Ovary (tissue), 7 donors: ENCODE measurements at regions not wholly inside any gene's neighbourhood (a gene's known extent, or its start where the extent isn't known, plus 50 kb on each side); places are given as distances from the start of the nearest gene placed in this dataset.

ENCODE experiments used
- DNase-seq, 5 donors: peaks; one replicate each; pipeline ENCODE4 v3.0.0-alpha.2; 2019 to 2020
- H3K27ac ChIP-seq, 2 donors: fragments of 200-600 bp; one replicate each; pipeline versions ENCODE4 v1.5.1 to v1.8.0; 2019 to 2022
- H3K27me3 ChIP-seq: fragments of 200-600 bp; one replicate; pipeline ENCODE4 v1.8.0; 2022
- H3K36me3 ChIP-seq: fragments of 200-600 bp; sonication (generic); one replicate; pipeline ENCODE4 v1.5.1; 2019
- H3K4me1 ChIP-seq: one replicate; pipeline ENCODE4 v1.8.1; 2013; ENCODE audit warnings: mild to moderate bottlenecking, moderate library complexity; ENCODE audit not compliant: insufficient read depth
- H3K4me3 ChIP-seq: fragments of 200-600 bp; sonication (generic); one replicate; pipeline ENCODE4 v1.5.1; 2017
- H3K9me3 ChIP-seq, 2 donors: fragments of 200-600 bp in 1 of 2; sonication (generic) in 1 of 2; one replicate each; pipeline versions ENCODE4 v1.5.1 to v1.8.1; 2013 to 2019; ENCODE audit warnings: mild to moderate bottlenecking in 1 of 2, moderate library complexity in 1 of 2
- CTCF ChIP-seq, 3 donors: fragments of 450-650 bp in 2 of 3; fragments of 200-600 bp in 1 of 3; IDR thresholded peaks; one replicate each; pipeline versions ENCODE4 v1.5.1 to v1.8.0; 2016 to 2022; ENCODE audit warnings: antibody characterized with exemption in 3 of 3, mild to moderate bottlenecking in 1 of 3
- EP300 ChIP-seq: sonication (generic); formaldehyde crosslinking; IDR thresholded peaks from one replicate; pipeline ENCODE4 v1.6.1; 2017; ENCODE audit warnings: antibody characterized with exemption
- POLR2A ChIP-seq: fragments of 450-650 bp; IDR thresholded peaks from one replicate; pipeline ENCODE4 v1.6.1; 2017; ENCODE audit warnings: antibody characterized with exemption, mild to moderate bottlenecking, moderate library complexity
- WGBS, 3 donors: extraction: QIAGEN DNeasy Blood & Tissue Kit in 1 of 3; methylation state at CpG; one replicate each; pipeline versions ENCODE4 v1.1.5 to v1.1.7; 2013 to 2017; 5-methylcytosine and 5-hydroxymethylcytosine counted together
- intact Hi-C, 4 donors: fragments of 100-400 bp; cut with DNase I; formaldehyde crosslinking; loops; one replicate each; pipeline versions ENCODE4 v1.11.0 to v1.15.1; 2022 to 2023
- donor health status: DM: no; HTN: no; CAD: no; lungs with moderate emphysema.
- donor health status: DM: no; HTN: no; CAD: no.
- donor health status: Bipolar disorder and iron deficiency.
- donor health status: DM: no; HTN: no; CAD: no.
- donor health status: DM: yes; HTN: yes; CAD: no.

- 18 to 32% (median 26%) methylated on average over 2 of the region's 2 CpGs for WGBS, 3 donors
- H3K27ac ChIP-seq, result no peak overlapping the region
Observed at GRCh38 chr9:82127465-82127864, 138.9 kb downstream of the SPATA31D1 start.

GRCh38 chr9:82128011-82128696 lies 139.6 kb downstream of the SPATA31D1 start:
- TF ChIP-seq POLR2A (no peak), EP300 (no peak)
- intact Hi-C loops, result no loop called here

More at GRCh38 chr9:82127465-82127864, 138.9 kb downstream of the SPATA31D1 start:
- TF ChIP-seq POLR2A, result no peak
- no peak for TF ChIP-seq EP300
- TF ChIP-seq CTCF (IDR thresholded peaks at IDR 0.05), result no peak
- H3K9me3 ChIP-seq, result no peaks in the 10 kb centered on the region
- peaks cover 2% of the 10 kb centered on the region for H3K4me1 ChIP-seq
- H3K4me3 ChIP-seq, result no peak overlapping the region
- no peak for DNase-seq
- H3K27me3 ChIP-seq, result no peaks in the 10 kb centered on the region
- intact Hi-C loops, result no loop called here
- no peaks in the 10 kb centered on the region for H3K36me3 ChIP-seq

GRCh38 chr9:82129708-82130107 lies 141.1 kb downstream of the SPATA31D1 start:
- no peak for DNase-seq
- TF ChIP-seq EP300 (no peak), CTCF (IDR thresholded peaks at IDR 0.05) (no peak), POLR2A (no peak)
- Histone ChIP-seq H3K9me3 (no peaks in the 10 kb centered on the region), H3K36me3 (no peaks in the 10 kb centered on the region), H3K27me3 (no peaks in the 10 kb centered on the region), H3K4me3 (no peak overlapping the region), H3K27ac (no peak overlapping the region), H3K4me1 (peaks cover 2% of the 10 kb centered on the region)
- intact Hi-C loops, result no loop called here
- WGBS, 3 donors, result 85 to 93% (median 88%) methylated on average over 3 of the region's 3 CpGs

More at GRCh38 chr9:82128011-82128696, 139.6 kb downstream of the SPATA31D1 start:
- H3K4me3 ChIP-seq, result no peak overlapping the region
- H3K36me3 ChIP-seq, result no peaks in the 10 kb centered on the region
- no peak for DNase-seq
- 12 to 33% (median 12%) methylated on average over 3 of the region's 3 CpGs for WGBS, 3 donors
- H3K27ac ChIP-seq, result no peak overlapping the region
- no peaks in the 10 kb centered on the region for H3K9me3 ChIP-seq
- peaks cover 2% of the 10 kb centered on the region for H3K4me1 ChIP-seq
- no peaks in the 10 kb centered on the region for H3K27me3 ChIP-seq

GRCh38 chr9:82130331-82131042 lies 141.9 kb downstream of the SPATA31D1 start:
- TF ChIP-seq CTCF (IDR thresholded peaks at IDR 0.05) (no peak), EP300 (no peak), POLR2A (no peak)
- H3K36me3 ChIP-seq, result no peaks in the 10 kb centered on the region
- peaks cover 2% of the 10 kb centered on the region for H3K4me1 ChIP-seq
- H3K4me3 ChIP-seq, result no peak overlapping the region
- H3K27me3 ChIP-seq, result no peaks in the 10 kb centered on the region
- DNase-seq, result no peak
- intact Hi-C loops, result no loop called here
- H3K27ac ChIP-seq, result no peak overlapping the region
- no peaks in the 10 kb centered on the region for H3K9me3 ChIP-seq
- WGBS, 3 donors, result 94 to 95% (median 95%) methylated on average over 13 of the region's 13 CpGs

- Histone ChIP-seq H3K27ac (no peak overlapping the region), H3K4me3 (no peak overlapping the region), H3K9me3 (no peaks in the 10 kb centered on the region), H3K27me3 (no peaks in the 10 kb centered on the region), H3K4me1 (peaks cover 2% of the 10 kb centered on the region), H3K36me3 (no peaks in the 10 kb centered on the region)
- no peak for DNase-seq
- WGBS, 3 donors, result 95 to 100% (median 96%) methylated on average over 9 of the region's 9 CpGs
- intact Hi-C loops, result no loop called here
- TF ChIP-seq CTCF (IDR thresholded peaks at IDR 0.05), result no peak
- TF ChIP-seq POLR2A, result no peak
- TF ChIP-seq EP300, result no peak
Observed at GRCh38 chr9:82131072-82131471, 142.5 kb downstream of the SPATA31D1 start.
